WTC11 (cell line): ENCODE measurements at regions not wholly inside any gene's neighbourhood (a gene's known extent, or its start where the extent isn't known, plus 50 kb on each side); places are given as distances from the start of the nearest gene placed in this dataset.

ENCODE experiments used
- ATF6 ChIP-seq: sonication (generic); formaldehyde crosslinking; IDR thresholded peaks from 2 replicates; pipeline ENCODE4 v1.8.1; 2023; ENCODE audit warnings: mild to moderate bottlenecking, missing genetic modification reagents
- CREB1 ChIP-seq: sonication (generic); formaldehyde crosslinking; IDR thresholded peaks from 2 replicates; pipeline ENCODE4 v1.8.0; 2023; ENCODE audit warnings: mild to moderate bottlenecking, missing genetic modification reagents
- ESRRA ChIP-seq: sonication (generic); formaldehyde crosslinking; IDR thresholded peaks from 2 replicates; pipeline ENCODE4 v1.8.1; 2022; ENCODE audit warnings: mild to moderate bottlenecking, missing genetic modification reagents, borderline replicate concordance
- IRF2 ChIP-seq: sonication (generic); formaldehyde crosslinking; IDR thresholded peaks from 2 replicates; pipeline ENCODE4 v1.8.0; 2022; ENCODE audit warnings: low read depth, missing genetic modification reagents, borderline replicate concordance
- MAX ChIP-seq: sonication (generic); formaldehyde crosslinking; IDR thresholded peaks from 2 replicates; pipeline ENCODE4 v1.8.0; 2022; ENCODE audit warnings: mild to moderate bottlenecking, missing genetic modification reagents
- MYBL2 ChIP-seq: sonication (generic); formaldehyde crosslinking; IDR thresholded peaks from 2 replicates; pipeline ENCODE4 v1.8.1; 2023; ENCODE audit warnings: mild to moderate bottlenecking, moderate library complexity, missing genetic modification reagents
- NFATC4 ChIP-seq: fragments of 250-450 bp; sonication (Bioruptor Pico); IDR thresholded peaks from 2 replicates; pipeline ENCODE4 v1.9.0; 2021; ENCODE audit warnings: mild to moderate bottlenecking
- TF ChIP-seq, protein P1 (sequence below): fragments of 200-600 bp; IDR thresholded peaks from 2 replicates; pipeline ENCODE4 v1.8.0; 2022; ENCODE audit warnings: antibody characterized with exemption
- TF ChIP-seq, protein P2 (sequence below): sonication (generic); formaldehyde crosslinking; IDR thresholded peaks from 2 replicates; pipeline ENCODE4 v1.8.1; 2022; ENCODE audit warnings: missing genetic modification reagents, borderline replicate concordance

- TF ChIP-seq ATF6 (CRISPR knock-in tag): no peak
- TF ChIP-seq NFATC4: no peak
- TF ChIP-seq, protein P1, sequence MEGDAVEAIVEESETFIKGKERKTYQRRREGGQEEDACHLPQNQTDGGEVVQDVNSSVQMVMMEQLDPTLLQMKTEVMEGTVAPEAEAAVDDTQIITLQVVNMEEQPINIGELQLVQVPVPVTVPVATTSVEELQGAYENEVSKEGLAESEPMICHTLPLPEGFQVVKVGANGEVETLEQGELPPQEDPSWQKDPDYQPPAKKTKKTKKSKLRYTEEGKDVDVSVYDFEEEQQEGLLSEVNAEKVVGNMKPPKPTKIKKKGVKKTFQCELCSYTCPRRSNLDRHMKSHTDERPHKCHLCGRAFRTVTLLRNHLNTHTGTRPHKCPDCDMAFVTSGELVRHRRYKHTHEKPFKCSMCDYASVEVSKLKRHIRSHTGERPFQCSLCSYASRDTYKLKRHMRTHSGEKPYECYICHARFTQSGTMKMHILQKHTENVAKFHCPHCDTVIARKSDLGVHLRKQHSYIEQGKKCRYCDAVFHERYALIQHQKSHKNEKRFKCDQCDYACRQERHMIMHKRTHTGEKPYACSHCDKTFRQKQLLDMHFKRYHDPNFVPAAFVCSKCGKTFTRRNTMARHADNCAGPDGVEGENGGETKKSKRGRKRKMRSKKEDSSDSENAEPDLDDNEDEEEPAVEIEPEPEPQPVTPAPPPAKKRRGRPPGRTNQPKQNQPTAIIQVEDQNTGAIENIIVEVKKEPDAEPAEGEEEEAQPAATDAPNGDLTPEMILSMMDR: no peak
- no peak for TF ChIP-seq CREB1 (CRISPR knock-in tag)
- no peak for TF ChIP-seq ESRRA (CRISPR knock-in tag)
- no peak for TF ChIP-seq MYBL2 (CRISPR knock-in tag)
- TF ChIP-seq MAX (CRISPR knock-in tag): no peak
- TF ChIP-seq, protein P2, sequence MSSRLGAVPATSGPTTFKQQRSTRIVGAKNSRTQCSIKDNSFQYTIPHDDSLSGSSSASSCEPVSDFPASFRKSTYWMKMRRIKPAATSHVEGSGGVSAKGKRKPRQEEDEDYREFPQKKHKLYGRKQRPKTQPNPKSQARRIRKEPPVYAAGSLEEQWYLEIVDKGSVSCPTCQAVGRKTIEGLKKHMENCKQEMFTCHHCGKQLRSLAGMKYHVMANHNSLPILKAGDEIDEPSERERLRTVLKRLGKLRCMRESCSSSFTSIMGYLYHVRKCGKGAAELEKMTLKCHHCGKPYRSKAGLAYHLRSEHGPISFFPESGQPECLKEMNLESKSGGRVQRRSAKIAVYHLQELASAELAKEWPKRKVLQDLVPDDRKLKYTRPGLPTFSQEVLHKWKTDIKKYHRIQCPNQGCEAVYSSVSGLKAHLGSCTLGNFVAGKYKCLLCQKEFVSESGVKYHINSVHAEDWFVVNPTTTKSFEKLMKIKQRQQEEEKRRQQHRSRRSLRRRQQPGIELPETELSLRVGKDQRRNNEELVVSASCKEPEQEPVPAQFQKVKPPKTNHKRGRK (CRISPR knock-in tag): no peak
- no peak for TF ChIP-seq IRF2 (CRISPR knock-in tag)
These were observed 52.5 kb upstream of the C9orf72 start for GRCh38 chr9:27625751-27626150.
